ENCODE measurements at regions not wholly inside any gene's neighbourhood (a gene's known extent, or its start where the extent isn't known, plus 50 kb on each side); places are given as distances from the start of the nearest gene placed in this dataset.

- no peak for DNase-seq (ENCODE audit: low read depth in 4 of 4, low spot score in 3 of 4)
Observed at GRCh38 chr21:16928439-16928838, 584.4 kb upstream of the CXADR start.

GRCh38 chr21:16932314-16932713, 580.5 kb upstream of the CXADR start:
- no peak for DNase-seq (ENCODE audit: low read depth in 4 of 4, low spot score in 3 of 4)

- DNase-seq (ENCODE audit: low read depth in 4 of 4, low spot score in 3 of 4), result no peak
Observed at GRCh38 chr21:16942703-16943102, 570.1 kb upstream of the CXADR start.

GRCh38 chr21:16943231-16943630, 569.6 kb upstream of the CXADR start:
- DNase-seq (ENCODE audit: low read depth in 4 of 4, low spot score in 3 of 4), result no peak

GRCh38 chr21:16945580-16945979, 567.3 kb upstream of the CXADR start:
- no peak for DNase-seq (ENCODE audit: low read depth in 4 of 4, low spot score in 3 of 4)

GRCh38 chr21:16956824-16957223, 556.0 kb upstream of the CXADR start:
- no peak for DNase-seq (ENCODE audit: low read depth in 4 of 4, low spot score in 3 of 4)

GRCh38 chr21:16965424-16965823, 547.4 kb upstream of the CXADR start:
- DNase-seq (ENCODE audit: low read depth in 4 of 4, low spot score in 3 of 4), result no peak

- DNase-seq (ENCODE audit: low read depth in 4 of 4, low spot score in 3 of 4), result no peak
Observed at GRCh38 chr21:16968436-16968835, 544.4 kb upstream of the CXADR start.

- no peak for DNase-seq (ENCODE audit: low read depth in 4 of 4, low spot score in 3 of 4)
Observed at GRCh38 chr21:16969636-16970035, 543.2 kb upstream of the CXADR start.

GRCh38 chr21:16974060-16974459, 538.8 kb upstream of the CXADR start:
- DNase-seq (ENCODE audit: low read depth in 4 of 4, low spot score in 3 of 4), result no peak

- DNase-seq (ENCODE audit: low read depth in 4 of 4, low spot score in 3 of 4), result no peak
Observed at GRCh38 chr21:16976193-16976592, 536.6 kb upstream of the CXADR start.

- no peak for DNase-seq (ENCODE audit: low read depth in 4 of 4, low spot score in 3 of 4)
Observed at GRCh38 chr21:16978309-16978895, 534.4 kb upstream of the CXADR start.

- no peak for DNase-seq (ENCODE audit: low read depth in 4 of 4, low spot score in 3 of 4)
Observed at GRCh38 chr21:16979574-16979973, 533.3 kb upstream of the CXADR start.

GRCh38 chr21:16983420-16983819, 529.4 kb upstream of the CXADR start:
- DNase-seq (ENCODE audit: low read depth in 4 of 4, low spot score in 3 of 4), result no peak

- no peak for DNase-seq (ENCODE audit: low read depth in 4 of 4, low spot score in 3 of 4)
Observed at GRCh38 chr21:16992448-16992847, 520.4 kb upstream of the CXADR start.

GRCh38 chr21:16993416-16994038, 519.3 kb upstream of the CXADR start:
- no peak for DNase-seq (ENCODE audit: low read depth in 4 of 4, low spot score in 3 of 4)

- no peak for DNase-seq (ENCODE audit: low read depth in 4 of 4, low spot score in 3 of 4)
Observed at GRCh38 chr21:17002594-17003257, 510.1 kb upstream of the CXADR start.

- no peak for DNase-seq (ENCODE audit: low read depth in 4 of 4, low spot score in 3 of 4)
Observed at GRCh38 chr21:17003258-17003615, 509.6 kb upstream of the CXADR start.

- no peak for DNase-seq (ENCODE audit: low read depth in 4 of 4, low spot score in 3 of 4)
Observed at GRCh38 chr21:17003763-17004373, 509.0 kb upstream of the CXADR start.

- DNase-seq (ENCODE audit: low read depth in 4 of 4, low spot score in 3 of 4), result no peak
Observed at GRCh38 chr21:17032141-17032655, 480.6 kb upstream of the CXADR start.

GRCh38 chr21:17044696-17045095, 468.1 kb upstream of the CXADR start:
- DNase-seq (ENCODE audit: low read depth in 4 of 4, low spot score in 3 of 4), result no peak
